AG04449 (cell line): ENCODE measurements at regions not wholly inside any gene's neighbourhood (a gene's known extent, or its start where the extent isn't known, plus 50 kb on each side); places are given as distances from the start of the nearest gene placed in this dataset.
A peak's percentile ranks its signal among the peaks of the same experiment; 100 is the strongest.
"Not testable (repeated sequence)": the region's sequence is repeated elsewhere in the genome, so short reads cannot be mapped to it uniquely, and the experiment has no call there.

Source experiments
- CTCF ChIA-PET: fragments of 350-600 bp; formaldehyde crosslinking; extraction: SDS; loops from one replicate; lab custom pipeline; 2021; ENCODE audit warnings: antibody characterized with exemption; lab: Yijun Ruan, JAX
- POLR2A ChIA-PET: fragments of 400-600, 350-600 bp; formaldehyde crosslinking; extraction: SDS; loops from one replicate; lab custom pipeline; 2020; ENCODE audit warnings: antibody characterized with exemption, inconsistent platforms; lab: Yijun Ruan, JAX
- DNase-seq: peaks from one replicate; pipeline ENCODE4 v3.0.0-alpha.2; 2010; ENCODE audit warnings: low read depth, low spot score
- H3K4me3 ChIP-seq: 2 replicates; pipeline ENCODE4 v1.5.1; 2011; ENCODE audit warnings: low read depth, mild to moderate bottlenecking, control low read depth, low read length

- CTCF ChIA-PET, result interaction anchor here (1.2 to 1.4 kb wide), 2 partner anchors 12 to 474 kb away, joined by 3 read pairs; no protein-coding TSS in a partner anchor
Observed at GRCh38 chr4:3954540-3955320, 188.5 kb downstream of the ADRA2C start.

GRCh38 chr4:3955321-3956164, 189.4 kb downstream of the ADRA2C start:
- CTCF ChIA-PET, result interaction anchor here (1.3 kb wide), 1 partner anchor 11 kb away, joined by 5 read pairs; no protein-coding TSS in a partner anchor

More at GRCh38 chr4:3954540-3955320, 188.5 kb downstream of the ADRA2C start:
- DNase-seq, result peak; percentile 95
- POLR2A ChIA-PET, result interaction anchor here (0.6 kb wide), 1 partner anchor 245 kb away, joined by 3 read pairs; no protein-coding TSS in a partner anchor
- peak overlapping the region; percentile 65 for H3K4me3 ChIP-seq

GRCh38 chr4:3956165-3956867, 190.1 kb downstream of the ADRA2C start:
- CTCF ChIA-PET, result interaction anchor here (1.3 kb wide), 1 partner anchor 12 kb away, joined by 5 read pairs; no protein-coding TSS in a partner anchor
- POLR2A ChIA-PET, DNase-seq: not testable (repeated sequence)
- H3K4me3 ChIP-seq, result peak overlapping the region; percentile 58

More at GRCh38 chr4:3955321-3956164, 189.4 kb downstream of the ADRA2C start:
- peak; percentile 95 for DNase-seq
- peak overlapping the region; percentile 65 for H3K4me3 ChIP-seq
- POLR2A ChIA-PET, result not testable (repeated sequence)

DNA sequence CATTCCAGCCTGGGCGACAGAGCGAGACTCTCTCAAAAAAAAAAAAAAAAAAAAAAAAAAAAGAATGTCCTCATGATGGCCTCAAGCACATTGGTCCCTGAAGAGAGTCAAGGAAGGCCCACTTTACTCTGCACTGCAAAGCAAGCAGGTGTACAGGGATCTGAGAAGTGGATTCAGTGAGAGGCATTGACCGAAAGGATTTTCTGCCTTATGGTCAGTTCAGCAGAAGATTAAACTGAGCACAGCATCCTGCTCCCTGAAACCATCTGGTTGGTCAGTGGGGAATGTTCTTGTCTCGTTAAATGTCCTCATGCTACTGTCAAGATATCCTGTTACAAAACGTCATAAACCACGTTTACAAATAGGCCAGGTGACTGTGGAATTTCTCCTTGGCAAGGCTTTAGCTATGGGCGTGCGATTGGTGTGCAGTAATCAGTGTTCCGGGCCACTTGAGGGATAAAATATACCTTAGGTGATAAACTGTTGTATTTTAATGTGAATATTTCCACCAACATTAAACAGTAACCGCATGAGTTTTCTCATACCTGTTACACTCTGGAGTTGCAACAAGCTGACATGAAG, 195.0 kb downstream of the ADRA2C start:
- CTCF ChIA-PET, H3K4me3 ChIP-seq, DNase-seq, POLR2A ChIA-PET: not testable (repeated sequence)

- H3K4me3 ChIP-seq, CTCF ChIA-PET, POLR2A ChIA-PET, DNase-seq: not testable (repeated sequence)
Observed at GRCh38 chr4:3964572-3965278, 198.5 kb downstream of the ADRA2C start.

DNA sequence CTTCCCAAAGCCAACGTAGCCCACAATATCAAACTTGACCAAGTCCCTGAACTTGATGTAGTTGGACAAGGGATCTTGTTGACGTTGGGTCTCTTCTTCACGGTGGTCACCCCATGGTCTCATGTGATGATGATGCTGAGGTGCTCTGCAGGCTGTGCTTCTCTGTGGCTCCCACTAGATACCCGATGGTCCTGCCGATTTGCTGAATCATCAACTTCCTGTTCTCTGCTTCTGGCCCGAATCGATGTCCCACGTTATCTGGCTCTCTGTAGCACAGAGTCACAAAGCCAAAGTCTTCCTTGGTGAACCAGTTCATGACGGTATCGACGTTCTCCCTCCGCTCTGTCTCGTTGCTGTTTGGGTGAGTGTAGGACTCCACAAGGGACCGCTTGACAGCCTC, 201.0 kb downstream of the ADRA2C start:
- DNase-seq, POLR2A ChIA-PET, CTCF ChIA-PET, H3K4me3 ChIP-seq: not testable (repeated sequence)

GRCh38 chr4:3972626-3973025, 206.4 kb downstream of the ADRA2C start:
- H3K4me3 ChIP-seq, DNase-seq, POLR2A ChIA-PET, CTCF ChIA-PET: not testable (repeated sequence)

- CTCF ChIA-PET, H3K4me3 ChIP-seq, DNase-seq, POLR2A ChIA-PET: not testable (repeated sequence)
Observed at GRCh38 chr4:3973581-3974200, 207.5 kb downstream of the ADRA2C start.

- POLR2A ChIA-PET, H3K4me3 ChIP-seq, DNase-seq, CTCF ChIA-PET: not testable (repeated sequence)
Observed at GRCh38 chr4:3983518-3984125, 217.4 kb downstream of the ADRA2C start.

DNA sequence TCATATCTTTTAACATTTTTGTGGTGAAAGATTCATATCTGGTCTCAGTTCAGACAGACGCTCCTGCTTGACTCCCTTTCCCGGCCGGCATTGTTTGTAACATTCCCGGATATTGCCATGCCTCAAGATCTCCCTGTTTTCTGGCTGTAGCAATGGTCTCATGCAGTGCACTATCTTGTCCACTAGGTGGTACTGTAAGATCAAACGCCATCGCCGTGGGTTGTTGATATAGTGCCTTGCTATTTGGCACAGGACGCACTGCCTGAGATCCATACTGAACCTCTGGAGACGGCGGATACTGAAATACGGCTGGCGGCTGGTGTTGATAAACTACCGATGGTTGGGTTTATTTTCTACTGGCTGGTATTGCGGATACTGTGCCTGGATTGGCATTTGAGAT, 218.6 kb downstream of the ADRA2C start:
- POLR2A ChIA-PET, result not testable (repeated sequence)

DNA sequence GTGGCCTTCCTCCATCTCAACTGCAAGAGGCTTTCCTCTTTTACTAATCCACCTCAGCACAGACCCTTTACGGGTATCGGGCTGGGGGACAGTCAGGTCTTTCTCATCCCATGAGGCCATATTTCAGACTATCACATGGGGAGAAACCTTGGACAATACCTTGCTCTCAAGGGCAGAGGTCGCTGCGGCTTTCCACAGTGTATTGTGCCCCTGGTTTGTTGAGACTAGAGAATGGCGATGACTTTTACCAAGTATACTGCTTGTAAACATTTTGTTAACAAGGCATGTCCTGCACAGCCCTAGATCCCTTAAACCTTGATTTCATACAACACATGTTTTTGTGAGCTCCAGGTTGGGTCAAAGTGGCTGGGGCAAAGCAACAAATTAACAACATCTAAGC, 220.2 kb downstream of the ADRA2C start:
- POLR2A ChIA-PET, CTCF ChIA-PET, DNase-seq, H3K4me3 ChIP-seq: not testable (repeated sequence)

More for the DNA sequence above, 218.6 kb downstream of the ADRA2C start:
- CTCF ChIA-PET, H3K4me3 ChIP-seq, DNase-seq: not testable (repeated sequence)

DNA sequence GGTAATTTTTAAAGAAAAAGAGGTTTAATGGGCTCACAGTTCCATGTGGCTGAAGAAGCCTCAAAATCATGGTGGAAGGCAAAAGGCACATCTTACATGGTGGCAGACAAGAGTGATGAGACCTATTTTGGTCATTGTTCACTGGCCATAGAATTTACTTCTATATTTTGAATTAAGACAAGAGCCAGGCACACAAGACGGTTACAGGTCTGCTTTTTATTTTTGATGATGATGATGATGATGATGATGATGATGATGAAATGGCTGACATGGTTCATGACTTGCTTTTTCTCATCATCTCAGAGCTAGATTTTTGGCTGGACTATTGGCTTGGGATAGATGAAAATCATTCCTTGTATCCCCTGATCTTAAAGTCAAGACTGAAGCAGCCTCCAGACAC, 229.3 kb downstream of the OTOP1 start:
- POLR2A ChIA-PET, CTCF ChIA-PET, H3K4me3 ChIP-seq, DNase-seq: not testable (repeated sequence)

DNA sequence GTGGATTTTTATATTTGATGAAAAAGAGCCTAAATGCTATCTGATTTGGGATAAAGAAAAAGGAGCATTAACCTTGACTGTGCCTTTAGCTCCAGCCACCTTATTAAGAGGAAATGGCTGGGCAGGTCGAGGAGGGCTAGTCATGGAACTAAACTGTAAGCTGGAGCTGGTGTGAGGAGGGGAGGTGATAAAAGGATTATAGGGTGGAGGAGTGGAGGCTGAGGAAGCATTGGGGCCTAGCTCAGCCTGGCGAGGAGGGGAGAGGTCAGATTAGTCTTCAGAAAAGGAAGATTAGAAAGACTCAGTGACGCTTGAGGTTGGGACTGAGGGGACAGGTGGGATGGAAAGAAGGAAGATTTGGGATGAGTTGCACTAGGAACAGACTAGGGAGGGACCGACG, 222.7 kb downstream of the OTOP1 start:
- H3K4me3 ChIP-seq, DNase-seq, POLR2A ChIA-PET, CTCF ChIA-PET: not testable (repeated sequence)

DNA sequence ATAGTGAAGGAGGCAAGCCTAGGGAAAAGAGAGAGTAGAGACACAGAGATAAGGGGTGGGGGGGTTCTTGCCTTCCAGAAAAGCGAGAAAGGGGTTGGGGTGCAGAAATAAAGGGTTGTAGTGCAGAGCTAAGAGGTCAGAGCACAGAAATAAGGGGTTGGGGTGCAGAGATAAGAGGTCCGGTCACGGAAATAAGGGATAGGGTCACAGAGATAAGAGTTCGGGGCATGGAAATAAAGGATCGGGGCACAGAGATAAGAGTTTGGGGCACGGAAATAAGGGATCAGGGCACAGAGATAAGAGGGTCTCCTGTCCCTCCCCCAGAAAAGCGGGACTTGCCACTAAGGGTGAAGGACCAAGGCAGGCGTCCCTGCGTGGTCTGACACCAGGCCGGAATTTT, 222.0 kb downstream of the OTOP1 start:
- CTCF ChIA-PET, POLR2A ChIA-PET, DNase-seq, H3K4me3 ChIP-seq: not testable (repeated sequence)
